SK-N-SH treated with all-trans-retinoic acid at 6 μM for 48 hours (cell line): ENCODE measurements at regions not wholly inside any gene's neighbourhood (a gene's known extent, or its start where the extent isn't known, plus 50 kb on each side); places are given as distances from the start of the nearest gene placed in this dataset.
"Not testable (repeated sequence)": the region's sequence is repeated elsewhere in the genome, so short reads cannot be mapped to it uniquely, and the experiment has no call there.

Experiments
- ATAC-seq: fragments of 200-7000 bp; cut with Tn5 transposase; 3 replicates; pipeline ENCODE4 v1.9.1; 2020; ENCODE audit warnings: mild to moderate bottlenecking, moderate library complexity
- ARNTL ChIP-seq: fragments of 450-650 bp; formaldehyde crosslinking; IDR thresholded peaks from 2 replicates; pipeline ENCODE4 v1.5.0; 2020; ENCODE audit warnings: low read depth, mild to moderate bottlenecking, moderate library complexity, borderline replicate concordance
- BACH2 ChIP-seq: fragments of 250-450 bp; sonication (Bioruptor Pico); IDR thresholded peaks from 2 replicates; pipeline ENCODE4 v1.9.0; 2021; ENCODE audit warnings: mild to moderate bottlenecking, borderline replicate concordance
- CSRNP3 ChIP-seq: fragments of 250-450 bp; sonication (Bioruptor Pico); IDR thresholded peaks from 2 replicates; pipeline ENCODE4 v1.5.1; 2021; ENCODE audit warnings: mild to moderate bottlenecking, moderate library complexity
- ESRRG ChIP-seq: fragments of 250-450 bp; sonication (Bioruptor Pico); IDR thresholded peaks from 2 replicates; pipeline ENCODE4 v1.6.1; 2021; ENCODE audit warnings: mild to moderate bottlenecking
- GLIS3 ChIP-seq: fragments of 250-450 bp; sonication (Bioruptor Pico); IDR thresholded peaks from 2 replicates; pipeline ENCODE4 v1.5.0; 2020; ENCODE audit warnings: mild to moderate bottlenecking, moderate library complexity
- ISL1 ChIP-seq: fragments of 250-450 bp; sonication (Bioruptor Pico); IDR thresholded peaks from 2 replicates; pipeline ENCODE4 v2.1.2; 2022; ENCODE audit warnings: mild to moderate bottlenecking, moderate library complexity
- OSR1 ChIP-seq: fragments of 250-450 bp; sonication (Bioruptor Pico); IDR thresholded peaks from 2 replicates; pipeline ENCODE4 v1.8.0; 2022; ENCODE audit warnings: moderate library complexity, mild to moderate bottlenecking, inconsistent platforms
- PPARA ChIP-seq: fragments of 250-450 bp; sonication (Bioruptor Pico); IDR thresholded peaks from 2 replicates; pipeline ENCODE4 v1.5.0; 2020; ENCODE audit warnings: mild to moderate bottlenecking, borderline replicate concordance
- RARB ChIP-seq: fragments of 250-450 bp; sonication (Bioruptor Pico); IDR thresholded peaks from 2 replicates; pipeline ENCODE4 v1.8.0; 2021; ENCODE audit warnings: mild to moderate bottlenecking, moderate library complexity
- SNAI2 ChIP-seq: fragments of 250-450 bp; sonication (Bioruptor Pico); IDR thresholded peaks from 2 replicates; pipeline ENCODE4 v1.5.0; 2020; ENCODE audit warnings: mild to moderate bottlenecking, moderate library complexity
- TCF4 ChIP-seq: fragments of 250-450 bp; sonication (Bioruptor Pico); IDR thresholded peaks from 2 replicates; pipeline ENCODE4 v1.8.0; 2021; ENCODE audit warnings: mild to moderate bottlenecking, moderate library complexity, borderline replicate concordance
- TOX ChIP-seq: fragments of 250-450 bp; sonication (Bioruptor Pico); IDR thresholded peaks from 2 replicates; pipeline ENCODE4 v1.8.0; 2021; ENCODE audit warnings: mild to moderate bottlenecking, moderate library complexity, borderline replicate concordance
- ZC3H10 ChIP-seq: fragments of 250-450 bp; sonication (Bioruptor Pico); IDR thresholded peaks from 2 replicates; pipeline ENCODE4 v1.5.1; 2021; ENCODE audit warnings: mild to moderate bottlenecking, moderate library complexity
- ZFP30 ChIP-seq: fragments of 450-650 bp; formaldehyde crosslinking; IDR thresholded peaks from 2 replicates; pipeline ENCODE4 v1.5.0; 2022; ENCODE audit warnings: mild to moderate bottlenecking, moderate library complexity
- ZNF565 ChIP-seq: fragments of 450-650 bp; formaldehyde crosslinking; conservative IDR thresholded peaks from 2 replicates; pipeline ENCODE4 v1.5.0; 2020; ENCODE audit warnings: low read depth, mild to moderate bottlenecking, moderate library complexity
- ZNF70 ChIP-seq: fragments of 450-650 bp; formaldehyde crosslinking; IDR thresholded peaks from 2 replicates; pipeline ENCODE4 v1.5.0; 2020; ENCODE audit warnings: mild to moderate bottlenecking, moderate library complexity
- ZNF8 ChIP-seq: fragments of 450-650 bp; formaldehyde crosslinking; IDR thresholded peaks from 2 replicates; pipeline ENCODE4 v1.5.0; 2020; ENCODE audit warnings: mild to moderate bottlenecking, moderate library complexity
- TF ChIP-seq, protein P1 (sequence below): fragments of 250-450 bp; sonication (Bioruptor Pico); IDR thresholded peaks from 2 replicates; pipeline ENCODE4 v1.5.0; 2020; ENCODE audit warnings: mild to moderate bottlenecking, moderate library complexity
- TF ChIP-seq, protein P2 (sequence below): fragments of 250-450 bp; sonication (Bioruptor Pico); IDR thresholded peaks from 2 replicates; pipeline ENCODE4 v1.5.1; 2020; ENCODE audit warnings: low read depth, mild to moderate bottlenecking, moderate library complexity
- TF ChIP-seq, protein P3 (sequence below): fragments of 250-450 bp; sonication (Bioruptor Pico); IDR thresholded peaks from 2 replicates; pipeline ENCODE4 v1.8.0; 2021; ENCODE audit warnings: low read depth, mild to moderate bottlenecking, moderate library complexity, borderline replicate concordance
- TF ChIP-seq, protein P4 (sequence below): fragments of 250-450 bp; sonication (Bioruptor Pico); IDR thresholded peaks from 2 replicates; pipeline ENCODE4 v1.8.0; 2020; ENCODE audit warnings: mild to moderate bottlenecking, moderate library complexity, borderline replicate concordance

- ATAC-seq: no peak
- TF ChIP-seq SNAI2 (CRISPR knock-in tag) (no peak), RARB (CRISPR knock-in tag) (no peak), BACH2 (CRISPR knock-in tag) (no peak), ZC3H10 (no peak), ZNF8 (no peak), ZFP30 (no peak), ZNF70 (CRISPR knock-in tag) (no peak), ESRRG (CRISPR knock-in tag) (no peak), TOX (CRISPR knock-in tag) (no peak), OSR1 (no peak)
- TF ChIP-seq, protein P1, sequence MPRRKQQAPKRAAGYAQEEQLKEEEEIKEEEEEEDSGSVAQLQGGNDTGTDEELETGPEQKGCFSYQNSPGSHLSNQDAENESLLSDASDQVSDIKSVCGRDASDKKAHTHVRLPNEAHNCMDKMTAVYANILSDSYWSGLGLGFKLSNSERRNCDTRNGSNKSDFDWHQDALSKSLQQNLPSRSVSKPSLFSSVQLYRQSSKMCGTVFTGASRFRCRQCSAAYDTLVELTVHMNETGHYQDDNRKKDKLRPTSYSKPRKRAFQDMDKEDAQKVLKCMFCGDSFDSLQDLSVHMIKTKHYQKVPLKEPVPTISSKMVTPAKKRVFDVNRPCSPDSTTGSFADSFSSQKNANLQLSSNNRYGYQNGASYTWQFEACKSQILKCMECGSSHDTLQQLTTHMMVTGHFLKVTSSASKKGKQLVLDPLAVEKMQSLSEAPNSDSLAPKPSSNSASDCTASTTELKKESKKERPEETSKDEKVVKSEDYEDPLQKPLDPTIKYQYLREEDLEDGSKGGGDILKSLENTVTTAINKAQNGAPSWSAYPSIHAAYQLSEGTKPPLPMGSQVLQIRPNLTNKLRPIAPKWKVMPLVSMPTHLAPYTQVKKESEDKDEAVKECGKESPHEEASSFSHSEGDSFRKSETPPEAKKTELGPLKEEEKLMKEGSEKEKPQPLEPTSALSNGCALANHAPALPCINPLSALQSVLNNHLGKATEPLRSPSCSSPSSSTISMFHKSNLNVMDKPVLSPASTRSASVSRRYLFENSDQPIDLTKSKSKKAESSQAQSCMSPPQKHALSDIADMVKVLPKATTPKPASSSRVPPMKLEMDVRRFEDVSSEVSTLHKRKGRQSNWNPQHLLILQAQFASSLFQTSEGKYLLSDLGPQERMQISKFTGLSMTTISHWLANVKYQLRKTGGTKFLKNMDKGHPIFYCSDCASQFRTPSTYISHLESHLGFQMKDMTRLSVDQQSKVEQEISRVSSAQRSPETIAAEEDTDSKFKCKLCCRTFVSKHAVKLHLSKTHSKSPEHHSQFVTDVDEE (CRISPR knock-in tag): no peak
These were observed 341.3 kb upstream of the TMPRSS15 start for GRCh38 chr21:18744840-18745239.

DNA sequence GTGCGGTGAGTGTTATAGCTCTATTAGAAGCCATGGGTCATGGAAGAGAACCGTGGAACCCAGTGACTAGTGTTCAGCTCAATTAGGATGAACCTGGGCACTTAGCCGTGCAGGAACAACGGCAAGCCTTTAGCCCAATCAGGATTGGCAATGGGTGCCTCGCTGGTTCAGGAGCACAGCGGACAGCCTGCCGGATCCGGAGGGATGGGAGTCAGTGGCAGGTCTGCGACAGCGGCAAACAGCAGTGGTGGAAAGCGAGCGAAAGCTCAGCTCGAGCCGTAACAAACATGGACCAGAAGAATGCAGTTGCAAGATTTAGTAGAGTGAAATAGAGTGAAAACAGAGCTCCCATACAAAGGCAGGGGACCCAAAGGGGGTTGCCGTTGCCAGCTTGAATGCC lies 349.3 kb upstream of the TMPRSS15 start:
- not testable (repeated sequence) for ATAC-seq

DNA sequence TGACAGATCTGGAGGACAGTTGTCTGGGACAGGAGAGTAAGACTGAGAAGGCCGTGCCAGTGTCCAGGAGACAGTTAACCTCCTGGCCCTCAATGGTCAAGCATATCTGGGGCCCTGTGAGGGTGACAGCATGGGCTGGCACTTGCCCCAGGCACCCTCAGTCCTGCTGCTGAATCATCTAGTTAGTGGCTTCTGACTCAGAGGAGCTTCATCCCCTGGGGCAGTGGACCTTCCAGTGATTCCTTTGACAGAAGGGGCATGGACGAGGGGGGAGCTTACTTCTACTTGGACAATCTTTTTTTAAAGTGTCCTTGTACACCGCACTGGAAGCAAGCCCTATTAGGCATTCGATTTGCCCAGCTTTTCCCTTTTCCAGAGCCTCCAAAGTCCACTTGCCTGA lies 352.7 kb upstream of the TMPRSS15 start:
- not testable (repeated sequence) for ATAC-seq

DNA sequence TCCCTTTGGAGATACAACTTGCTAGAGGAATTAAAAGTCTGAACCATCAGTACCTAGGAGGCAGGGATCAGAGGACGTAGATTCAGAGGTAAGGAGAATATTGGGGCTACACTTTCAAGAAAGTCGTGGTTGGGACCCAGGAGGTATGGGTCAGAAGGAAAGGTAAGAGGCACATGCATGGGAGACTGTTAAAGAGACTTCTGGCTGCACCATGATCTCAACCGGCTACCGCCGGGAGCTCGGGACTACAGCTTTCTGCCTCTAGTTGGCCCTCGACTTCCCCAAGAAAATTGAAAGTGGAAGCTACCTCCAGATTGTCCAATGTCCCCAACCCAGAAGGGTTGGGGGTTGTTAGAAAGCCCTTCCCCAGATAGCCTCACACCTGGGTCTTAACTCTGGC lies 355.7 kb upstream of the TMPRSS15 start:
- no peak for TF ChIP-seq ZFP30
- TF ChIP-seq ARNTL (CRISPR knock-in tag): no peak
- no peak for TF ChIP-seq TCF4
- TF ChIP-seq ZNF565 (CRISPR knock-in tag): no peak
- TF ChIP-seq BACH2 (CRISPR knock-in tag): no peak
- TF ChIP-seq GLIS3: no peak
- TF ChIP-seq OSR1: no peak
- TF ChIP-seq, protein P2, sequence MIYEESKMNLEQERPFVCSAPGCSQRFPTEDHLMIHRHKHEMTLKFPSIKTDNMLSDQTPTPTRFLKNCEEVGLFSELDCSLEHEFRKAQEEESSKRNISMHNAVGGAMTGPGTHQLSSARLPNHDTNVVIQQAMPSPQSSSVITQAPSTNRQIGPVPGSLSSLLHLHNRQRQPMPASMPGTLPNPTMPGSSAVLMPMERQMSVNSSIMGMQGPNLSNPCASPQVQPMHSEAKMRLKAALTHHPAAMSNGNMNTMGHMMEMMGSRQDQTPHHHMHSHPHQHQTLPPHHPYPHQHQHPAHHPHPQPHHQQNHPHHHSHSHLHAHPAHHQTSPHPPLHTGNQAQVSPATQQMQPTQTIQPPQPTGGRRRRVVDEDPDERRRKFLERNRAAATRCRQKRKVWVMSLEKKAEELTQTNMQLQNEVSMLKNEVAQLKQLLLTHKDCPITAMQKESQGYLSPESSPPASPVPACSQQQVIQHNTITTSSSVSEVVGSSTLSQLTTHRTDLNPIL (CRISPR knock-in tag): no peak
- TF ChIP-seq CSRNP3 (CRISPR knock-in tag): no peak
- TF ChIP-seq, protein P3, sequence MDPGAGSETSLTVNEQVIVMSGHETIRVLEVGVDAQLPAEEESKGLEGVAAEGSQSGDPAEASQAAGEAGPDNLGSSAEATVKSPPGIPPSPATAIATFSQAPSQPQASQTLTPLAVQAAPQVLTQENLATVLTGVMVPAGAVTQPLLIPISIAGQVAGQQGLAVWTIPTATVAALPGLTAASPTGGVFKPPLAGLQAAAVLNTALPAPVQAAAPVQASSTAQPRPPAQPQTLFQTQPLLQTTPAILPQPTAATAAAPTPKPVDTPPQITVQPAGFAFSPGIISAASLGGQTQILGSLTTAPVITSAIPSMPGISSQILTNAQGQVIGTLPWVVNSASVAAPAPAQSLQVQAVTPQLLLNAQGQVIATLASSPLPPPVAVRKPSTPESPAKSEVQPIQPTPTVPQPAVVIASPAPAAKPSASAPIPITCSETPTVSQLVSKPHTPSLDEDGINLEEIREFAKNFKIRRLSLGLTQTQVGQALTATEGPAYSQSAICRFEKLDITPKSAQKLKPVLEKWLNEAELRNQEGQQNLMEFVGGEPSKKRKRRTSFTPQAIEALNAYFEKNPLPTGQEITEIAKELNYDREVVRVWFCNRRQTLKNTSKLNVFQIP (CRISPR knock-in tag): no peak
- TF ChIP-seq ESRRG (CRISPR knock-in tag): no peak
- no peak for TF ChIP-seq ZC3H10
- TF ChIP-seq RARB (CRISPR knock-in tag): no peak
- no peak for TF ChIP-seq ZNF8
- TF ChIP-seq SNAI2 (CRISPR knock-in tag): no peak
- TF ChIP-seq ISL1 (CRISPR knock-in tag): no peak
- TF ChIP-seq, protein P4, sequence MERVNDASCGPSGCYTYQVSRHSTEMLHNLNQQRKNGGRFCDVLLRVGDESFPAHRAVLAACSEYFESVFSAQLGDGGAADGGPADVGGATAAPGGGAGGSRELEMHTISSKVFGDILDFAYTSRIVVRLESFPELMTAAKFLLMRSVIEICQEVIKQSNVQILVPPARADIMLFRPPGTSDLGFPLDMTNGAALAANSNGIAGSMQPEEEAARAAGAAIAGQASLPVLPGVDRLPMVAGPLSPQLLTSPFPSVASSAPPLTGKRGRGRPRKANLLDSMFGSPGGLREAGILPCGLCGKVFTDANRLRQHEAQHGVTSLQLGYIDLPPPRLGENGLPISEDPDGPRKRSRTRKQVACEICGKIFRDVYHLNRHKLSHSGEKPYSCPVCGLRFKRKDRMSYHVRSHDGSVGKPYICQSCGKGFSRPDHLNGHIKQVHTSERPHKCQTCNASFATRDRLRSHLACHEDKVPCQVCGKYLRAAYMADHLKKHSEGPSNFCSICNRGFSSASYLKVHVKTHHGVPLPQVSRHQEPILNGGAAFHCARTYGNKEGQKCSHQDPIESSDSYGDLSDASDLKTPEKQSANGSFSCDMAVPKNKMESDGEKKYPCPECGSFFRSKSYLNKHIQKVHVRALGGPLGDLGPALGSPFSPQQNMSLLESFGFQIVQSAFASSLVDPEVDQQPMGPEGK (CRISPR knock-in tag): no peak
- no peak for TF ChIP-seq ZNF70 (CRISPR knock-in tag)
- TF ChIP-seq, protein P1 (CRISPR knock-in tag): no peak
- TF ChIP-seq PPARA (CRISPR knock-in tag): no peak

More for the DNA sequence above, 355.7 kb upstream of the TMPRSS15 start:
- no peak for ATAC-seq
